ENCODE measurements at regions not wholly inside any gene's neighbourhood (a gene's known extent, or its start where the extent isn't known, plus 50 kb on each side); places are given as distances from the start of the nearest gene placed in this dataset.

GRCh38 chr2:234411793-234412192 lies 85.1 kb downstream of the ARL4C start:
- Histone ChIP-seq H3K4me1 (ENCODE audit: insufficient read depth) (no peaks in the 10 kb centered on the region), H3F3A (replicated peaks; ENCODE audit: low read depth) (no peaks in the 10 kb centered on the region), H3K27me3 (ENCODE audit: insufficient read depth) (no peaks in the 10 kb centered on the region), H3K27ac (ENCODE audit: low read depth) (no peak overlapping the region), H3K4me2 (no peak overlapping the region), H2AFZ (no peak overlapping the region), H4K20me1 (replicated peaks; ENCODE audit: insufficient read depth) (no peaks in the 10 kb centered on the region), H3K4me3 (no peak overlapping the region), H3K36me3 (ENCODE audit: insufficient read depth) (no peaks in the 10 kb centered on the region), H3K79me2 (replicated peaks; ENCODE audit: insufficient read depth) (no peaks in the 10 kb centered on the region), H3K9me2 (ENCODE audit: insufficient read depth) (peaks cover 6% of the 10 kb centered on the region; the same call in 1 of the 2 replicates)
- no peak for TF ChIP-seq POLR2AphosphoS5 (IDR thresholded peaks at IDR 0.05; ENCODE audit: low read depth)
- TF ChIP-seq ZNF331 (CRISPR knock-in tag; IDR thresholded peaks at IDR 0.05; ENCODE audit: low read depth), result no peak
- TF ChIP-seq ZNF114 (CRISPR knock-in tag; IDR thresholded peaks at IDR 0.05), result no peak
- no peak for TF ChIP-seq ETS1 (IDR thresholded peaks at IDR 0.05)
- no peak for TF ChIP-seq REST (IDR thresholded peaks at IDR 0.05; ENCODE audit: unreplicated experiment)
- TF ChIP-seq NANOG (IDR thresholded peaks at IDR 0.05; ENCODE audit: borderline replicate concordance), result no peak
- no peak for TF ChIP-seq STAT1 (IDR thresholded peaks at IDR 0.05; ENCODE audit: unreplicated experiment)
- no peak for TF ChIP-seq JUNB (IDR thresholded peaks at IDR 0.05; ENCODE audit: unreplicated experiment)
- no peak for TF ChIP-seq CREB1 (CRISPR knock-in tag; IDR thresholded peaks at IDR 0.05; ENCODE audit: low read depth)
- TF ChIP-seq, protein P1, sequence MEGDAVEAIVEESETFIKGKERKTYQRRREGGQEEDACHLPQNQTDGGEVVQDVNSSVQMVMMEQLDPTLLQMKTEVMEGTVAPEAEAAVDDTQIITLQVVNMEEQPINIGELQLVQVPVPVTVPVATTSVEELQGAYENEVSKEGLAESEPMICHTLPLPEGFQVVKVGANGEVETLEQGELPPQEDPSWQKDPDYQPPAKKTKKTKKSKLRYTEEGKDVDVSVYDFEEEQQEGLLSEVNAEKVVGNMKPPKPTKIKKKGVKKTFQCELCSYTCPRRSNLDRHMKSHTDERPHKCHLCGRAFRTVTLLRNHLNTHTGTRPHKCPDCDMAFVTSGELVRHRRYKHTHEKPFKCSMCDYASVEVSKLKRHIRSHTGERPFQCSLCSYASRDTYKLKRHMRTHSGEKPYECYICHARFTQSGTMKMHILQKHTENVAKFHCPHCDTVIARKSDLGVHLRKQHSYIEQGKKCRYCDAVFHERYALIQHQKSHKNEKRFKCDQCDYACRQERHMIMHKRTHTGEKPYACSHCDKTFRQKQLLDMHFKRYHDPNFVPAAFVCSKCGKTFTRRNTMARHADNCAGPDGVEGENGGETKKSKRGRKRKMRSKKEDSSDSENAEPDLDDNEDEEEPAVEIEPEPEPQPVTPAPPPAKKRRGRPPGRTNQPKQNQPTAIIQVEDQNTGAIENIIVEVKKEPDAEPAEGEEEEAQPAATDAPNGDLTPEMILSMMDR (conservative IDR thresholded peaks at IDR 0.05; ENCODE audit: low read depth in 2 of 2), result no peak
- no peak for TF ChIP-seq EZH2phosphoT487 (IDR thresholded peaks at IDR 0.05; ENCODE audit: unreplicated experiment)
- TF ChIP-seq EZH2 (IDR thresholded peaks at IDR 0.05; ENCODE audit: low read depth, unreplicated experiment), result no peak
- TF ChIP-seq, protein P2, sequence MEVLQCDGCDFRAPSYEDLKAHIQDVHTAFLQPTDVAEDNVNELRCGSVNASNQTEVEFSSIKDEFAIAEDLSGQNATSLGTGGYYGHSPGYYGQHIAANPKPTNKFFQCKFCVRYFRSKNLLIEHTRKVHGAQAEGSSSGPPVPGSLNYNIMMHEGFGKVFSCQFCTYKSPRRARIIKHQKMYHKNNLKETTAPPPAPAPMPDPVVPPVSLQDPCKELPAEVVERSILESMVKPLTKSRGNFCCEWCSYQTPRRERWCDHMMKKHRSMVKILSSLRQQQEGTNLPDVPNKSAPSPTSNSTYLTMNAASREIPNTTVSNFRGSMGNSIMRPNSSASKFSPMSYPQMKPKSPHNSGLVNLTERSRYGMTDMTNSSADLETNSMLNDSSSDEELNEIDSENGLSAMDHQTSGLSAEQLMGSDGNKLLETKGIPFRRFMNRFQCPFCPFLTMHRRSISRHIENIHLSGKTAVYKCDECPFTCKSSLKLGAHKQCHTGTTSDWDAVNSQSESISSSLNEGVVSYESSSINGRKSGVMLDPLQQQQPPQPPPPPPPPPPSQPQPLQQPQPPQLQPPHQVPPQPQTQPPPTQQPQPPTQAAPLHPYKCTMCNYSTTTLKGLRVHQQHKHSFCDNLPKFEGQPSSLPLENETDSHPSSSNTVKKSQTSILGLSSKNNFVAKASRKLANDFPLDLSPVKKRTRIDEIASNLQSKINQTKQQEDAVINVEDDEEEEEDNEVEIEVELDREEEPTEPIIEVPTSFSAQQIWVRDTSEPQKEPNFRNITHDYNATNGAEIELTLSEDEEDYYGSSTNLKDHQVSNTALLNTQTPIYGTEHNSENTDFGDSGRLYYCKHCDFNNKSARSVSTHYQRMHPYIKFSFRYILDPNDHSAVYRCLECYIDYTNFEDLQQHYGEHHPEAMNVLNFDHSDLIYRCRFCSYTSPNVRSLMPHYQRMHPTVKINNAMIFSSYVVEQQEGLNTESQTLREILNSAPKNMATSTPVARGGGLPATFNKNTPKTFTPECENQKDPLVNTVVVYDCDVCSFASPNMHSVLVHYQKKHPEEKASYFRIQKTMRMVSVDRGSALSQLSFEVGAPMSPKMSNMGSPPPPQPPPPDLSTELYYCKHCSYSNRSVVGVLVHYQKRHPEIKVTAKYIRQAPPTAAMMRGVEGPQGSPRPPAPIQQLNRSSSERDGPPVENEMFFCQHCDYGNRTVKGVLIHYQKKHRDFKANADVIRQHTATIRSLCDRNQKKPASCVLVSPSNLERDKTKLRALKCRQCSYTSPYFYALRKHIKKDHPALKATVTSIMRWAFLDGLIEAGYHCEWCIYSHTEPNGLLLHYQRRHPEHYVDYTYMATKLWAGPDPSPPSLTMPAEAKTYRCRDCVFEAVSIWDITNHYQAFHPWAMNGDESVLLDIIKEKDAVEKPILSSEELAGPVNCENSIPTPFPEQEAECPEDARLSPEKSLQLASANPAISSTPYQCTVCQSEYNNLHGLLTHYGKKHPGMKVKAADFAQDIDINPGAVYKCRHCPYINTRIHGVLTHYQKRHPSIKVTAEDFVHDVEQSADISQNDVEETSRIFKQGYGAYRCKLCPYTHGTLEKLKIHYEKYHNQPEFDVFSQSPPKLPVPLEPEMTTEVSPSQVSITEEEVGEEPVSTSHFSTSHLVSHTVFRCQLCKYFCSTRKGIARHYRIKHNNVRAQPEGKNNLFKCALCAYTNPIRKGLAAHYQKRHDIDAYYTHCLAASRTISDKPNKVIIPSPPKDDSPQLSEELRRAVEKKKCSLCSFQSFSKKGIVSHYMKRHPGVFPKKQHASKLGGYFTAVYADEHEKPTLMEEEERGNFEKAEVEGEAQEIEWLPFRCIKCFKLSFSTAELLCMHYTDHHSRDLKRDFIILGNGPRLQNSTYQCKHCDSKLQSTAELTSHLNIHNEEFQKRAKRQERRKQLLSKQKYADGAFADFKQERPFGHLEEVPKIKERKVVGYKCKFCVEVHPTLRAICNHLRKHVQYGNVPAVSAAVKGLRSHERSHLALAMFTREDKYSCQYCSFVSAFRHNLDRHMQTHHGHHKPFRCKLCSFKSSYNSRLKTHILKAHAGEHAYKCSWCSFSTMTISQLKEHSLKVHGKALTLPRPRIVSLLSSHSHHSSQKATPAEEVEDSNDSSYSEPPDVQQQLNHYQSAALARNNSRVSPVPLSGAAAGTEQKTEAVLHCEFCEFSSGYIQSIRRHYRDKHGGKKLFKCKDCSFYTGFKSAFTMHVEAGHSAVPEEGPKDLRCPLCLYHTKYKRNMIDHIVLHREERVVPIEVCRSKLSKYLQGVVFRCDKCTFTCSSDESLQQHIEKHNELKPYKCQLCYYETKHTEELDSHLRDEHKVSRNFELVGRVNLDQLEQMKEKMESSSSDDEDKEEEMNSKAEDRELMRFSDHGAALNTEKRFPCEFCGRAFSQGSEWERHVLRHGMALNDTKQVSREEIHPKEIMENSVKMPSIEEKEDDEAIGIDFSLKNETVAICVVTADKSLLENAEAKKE (CRISPR knock-in tag; IDR thresholded peaks at IDR 0.05), result no peak
- no peaks in the 10 kb centered on the region; the same call in 2 of the 3 replicates for H3K9me3 Mint-ChIP-seq
- ATAC-seq (no peak), DNase-seq (ENCODE audit: low spot score) (no peak)
- no peak overlapping the region for H3K4me3 Mint-ChIP-seq
- H3K27me3 Mint-ChIP-seq (ENCODE audit: insufficient read depth, low read depth, poor library complexity), result peaks cover 9% of the 10 kb centered on the region
- H3K27ac Mint-ChIP-seq, result no peak overlapping the region
- no peaks in the 10 kb centered on the region for H3K36me3 Mint-ChIP-seq (ENCODE audit: low read depth)
- peaks cover 11% of the 10 kb centered on the region for H3K4me1 Mint-ChIP-seq
